ENCODE measurements at regions not wholly inside any gene's neighbourhood (a gene's known extent, or its start where the extent isn't known, plus 50 kb on each side); places are given as distances from the start of the nearest gene placed in this dataset.

GRCh38 chr5:77910602-77911188 is 134.6 kb upstream of the TBCA start:
- TF ChIP-seq CTCF (IDR thresholded peaks at IDR 0.05) (no peak), POLR2A (IDR thresholded peaks at IDR 0.05) (no peak)

Measured in heart left ventricle (tissue), 13 donors.